ENCODE measurements at regions not wholly inside any gene's neighbourhood (a gene's known extent, or its start where the extent isn't known, plus 50 kb on each side); places are given as distances from the start of the nearest gene placed in this dataset.

DNA sequence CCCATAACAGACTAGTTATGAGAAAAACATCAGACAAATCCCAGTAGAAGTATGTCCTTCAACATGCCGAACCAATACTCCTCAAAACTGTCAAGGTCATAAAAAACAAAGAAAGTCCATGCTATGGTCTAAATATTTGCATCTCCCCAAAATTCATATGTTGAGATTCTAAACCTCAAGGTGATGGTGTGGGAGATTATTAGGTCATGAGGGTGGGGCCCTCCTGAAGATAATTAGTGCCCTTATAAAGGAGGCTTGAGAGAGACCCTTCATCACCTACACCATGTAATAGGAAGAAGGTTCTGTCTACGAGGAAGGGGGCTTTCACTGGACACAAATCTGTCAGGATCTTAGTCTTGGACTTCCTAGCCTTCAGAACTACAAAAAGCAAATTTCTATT, 118.6 kb upstream of the GUCY1A2 start:
- no peak for DNase-seq

- no peak for DNase-seq
Measured at GRCh38 chr11:107131756-107132155, 113.5 kb upstream of the GUCY1A2 start.

- DNase-seq, result no peak
Measured at GRCh38 chr11:107123022-107123421, 104.7 kb upstream of the GUCY1A2 start.

GRCh38 chr11:107118025-107118720, 99.9 kb upstream of the GUCY1A2 start:
- no peak for DNase-seq

- no peak for DNase-seq
Measured at GRCh38 chr11:107116358-107116757, 98.1 kb upstream of the GUCY1A2 start.

DNA sequence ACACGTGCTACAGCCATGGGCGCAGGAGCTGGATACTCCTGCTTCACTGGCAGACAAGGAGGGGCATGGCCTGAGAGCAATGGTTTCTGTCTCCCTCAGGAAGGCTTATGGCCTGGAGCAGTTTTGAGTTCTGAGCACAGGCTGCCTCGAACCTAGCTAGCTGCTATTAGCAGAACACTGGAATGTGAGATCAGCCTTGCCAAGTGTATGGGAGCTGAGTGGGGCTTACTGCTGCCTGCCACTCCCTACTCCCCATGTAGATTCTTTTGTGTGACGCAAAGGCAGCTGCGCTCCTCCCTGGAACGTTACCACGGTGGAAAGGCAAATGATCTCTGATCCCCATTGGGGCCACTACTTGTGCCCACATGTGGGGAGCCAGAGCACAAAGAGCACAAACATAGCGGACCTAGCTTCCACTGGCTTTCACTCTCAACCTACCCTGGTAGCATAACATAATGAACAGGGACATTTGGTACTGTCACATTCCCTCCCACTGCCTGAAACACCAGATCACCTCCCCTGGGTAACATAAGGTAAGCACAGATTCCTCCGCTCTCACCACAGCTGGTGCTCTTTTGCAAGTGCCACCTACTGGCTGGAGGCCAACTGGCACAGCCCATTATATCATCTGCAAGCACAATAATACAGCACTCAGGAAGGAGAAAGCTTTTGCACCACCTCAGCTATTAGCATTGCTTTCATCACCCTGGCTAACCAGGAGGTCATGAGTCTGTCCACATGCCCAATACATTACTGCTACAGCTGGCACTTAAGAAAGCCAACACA, 84.6 kb upstream of the GUCY1A2 start:
- DNase-seq, result peak; percentile 75

- no peak for DNase-seq
Measured at GRCh38 chr11:107092667-107093066, 74.4 kb upstream of the GUCY1A2 start.

DNA sequence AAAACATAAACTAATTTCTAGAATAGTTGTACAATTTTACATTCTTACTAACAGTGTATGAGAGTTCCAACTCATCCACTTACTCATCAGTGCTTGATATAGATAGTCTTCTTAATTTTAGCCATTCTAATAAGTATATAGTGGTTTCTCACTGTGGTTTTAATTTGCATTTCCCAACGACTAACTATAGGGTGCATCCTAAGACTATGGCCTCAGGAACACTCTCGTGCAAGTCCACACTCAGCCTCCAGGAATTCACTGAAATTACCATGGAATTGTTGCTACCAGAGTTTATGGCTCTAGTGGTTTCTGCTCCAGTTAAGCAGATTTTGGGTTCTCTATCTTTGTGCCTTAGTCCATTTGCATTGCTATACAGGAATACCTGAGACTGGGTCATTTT, 60.1 kb upstream of the GUCY1A2 start:
- DNase-seq, result no peak

- no peak for DNase-seq
Measured at GRCh38 chr11:107076832-107077231, 58.6 kb upstream of the GUCY1A2 start.

- no peak for DNase-seq
Measured at GRCh38 chr11:107071129-107071528, 52.9 kb upstream of the GUCY1A2 start.

Data from tongue (tissue), 1 donor.